ENCODE measurements at regions not wholly inside any gene's neighbourhood (a gene's known extent, or its start where the extent isn't known, plus 50 kb on each side); places are given as distances from the start of the nearest gene placed in this dataset.

GRCh38 chr16:64236316-64236715 is 885.5 kb downstream of the CDH11 start:
- peak; percentile 1 for DNase-seq

- peak; percentile 37 for DNase-seq
These were observed 887.7 kb downstream of the CDH11 start for GRCh38 chr16:64234200-64234599.

- no peak for DNase-seq
These were observed 896.2 kb downstream of the CDH11 start for GRCh38 chr16:64225696-64226095.

GRCh38 chr16:64225036-64225435 is 896.8 kb downstream of the CDH11 start:
- no peak for DNase-seq

GRCh38 chr16:64217789-64218535 is 903.9 kb downstream of the CDH11 start:
- DNase-seq: no peak

GRCh38 chr16:64215730-64216129 is 906.1 kb downstream of the CDH11 start:
- DNase-seq: no peak

GRCh38 chr16:64211331-64211730 is 910.5 kb downstream of the CDH11 start:
- peak; percentile 2 for DNase-seq

- peak; percentile 45 for DNase-seq
These were observed 915.0 kb downstream of the CDH11 start for GRCh38 chr16:64206862-64207261.

GRCh38 chr16:64203126-64203525 is 918.7 kb downstream of the CDH11 start:
- DNase-seq: no peak

GRCh38 chr16:64202571-64202970 is 919.3 kb downstream of the CDH11 start:
- no peak for DNase-seq

- no peak for DNase-seq
These were observed 925.4 kb downstream of the CDH11 start for GRCh38 chr16:64196444-64196843.

GRCh38 chr16:64185954-64186353 is 935.9 kb downstream of the CDH11 start:
- no peak for DNase-seq

GRCh38 chr16:64184156-64184555 is 937.7 kb downstream of the CDH11 start:
- DNase-seq: no peak

GRCh38 chr16:64182985-64183384 is 938.9 kb downstream of the CDH11 start:
- no peak for DNase-seq

GRCh38 chr16:64181271-64181925 is 940.5 kb downstream of the CDH11 start:
- DNase-seq: peak; percentile 24

- no peak for DNase-seq
These were observed 941.5 kb downstream of the CDH11 start for GRCh38 chr16:64180136-64180900.

- DNase-seq: no peak
These were observed 947.5 kb downstream of the CDH11 start for GRCh38 chr16:64174327-64174726.

- DNase-seq: no peak
These were observed 949.2 kb downstream of the CDH11 start for GRCh38 chr16:64172652-64173051.

- no peak for DNase-seq
These were observed 949.6 kb downstream of the CDH11 start for GRCh38 chr16:64172226-64172625.

GRCh38 chr16:64171632-64172031 is 950.2 kb downstream of the CDH11 start:
- DNase-seq: no peak

- no peak for DNase-seq
These were observed 953.5 kb downstream of the CDH11 start for GRCh38 chr16:64168371-64168770.

- DNase-seq: no peak
These were observed 953.9 kb downstream of the CDH11 start for GRCh38 chr16:64167936-64168335.

- DNase-seq: no peak
These were observed 956.5 kb downstream of the CDH11 start for GRCh38 chr16:64165368-64165767.

Measured in tongue (tissue), 1 donor.